ENCODE measurements at regions not wholly inside any gene's neighbourhood (a gene's known extent, or its start where the extent isn't known, plus 50 kb on each side); places are given as distances from the start of the nearest gene placed in this dataset.

- no peak overlapping the region for H3K4me2 ChIP-seq (ENCODE audit: low read depth, low read length)
- H4K20me1 ChIP-seq (ENCODE audit: insufficient read depth, low read length): no peaks in the 10 kb centered on the region
- peak; percentile 29 for ATAC-seq
- POLR2A ChIA-PET: no interaction called here
- FAIRE-seq: no peak
- no peaks in the 10 kb centered on the region for H3K79me2 ChIP-seq (ENCODE audit: insufficient read depth, low read length)
- intact Hi-C loops (cut with micrococcal nuclease; ENCODE audit: unreplicated experiment): no loop called here
- H2AFZ ChIP-seq (ENCODE audit: low read length): no peak overlapping the region
- CTCF ChIA-PET (ENCODE audit: low intra/inter-chr PET ratio, low total read pairs): interaction anchor here (1.4 kb wide), 1 partner anchor 280 kb away, joined by 3 read pairs; no protein-coding TSS in a partner anchor
- WGBS (ENCODE audit: low lambda C conversion rate): 19% methylated on average over 7 of the region's 15 CpGs
- in situ Hi-C loops (cut with HindIII; ENCODE audit: extremely low pct_ligation_motif_present, low pct_unique_long_range_greater_than_20kb): no loop called here
- no peak overlapping the region for H3K27ac ChIP-seq (ENCODE audit: extremely low read length, insufficient read depth, low read length)
- H3K36me3 ChIP-seq (replicated peaks in 1 of 2; ENCODE audit: control insufficient read depth in 1 of 2, insufficient read depth in 2 of 2, low read length in 2 of 2): no peaks in the 10 kb centered on the region
- DNase-seq (ENCODE audit: low spot score): no peak
- BruUV-seq (replicated peaks): no TSS peak
- peaks cover 10 to 16% of the 10 kb centered on the region in 2 experiments; a peak in 4 of 5 replicates for H3K27me3 ChIP-seq (ENCODE audit: control insufficient read depth in 1 of 2, insufficient read depth in 2 of 2, low read length in 2 of 2)
- H3K9ac ChIP-seq (ENCODE audit: insufficient read depth, low read depth, low read length): no peak overlapping the region
- TF ChIP-seq ATF4 (CRISPR knock-in tag; IDR thresholded peaks at IDR 0.05) (no peak), ZNF234 (CRISPR knock-in tag; conservative IDR thresholded peaks at IDR 0.05) (no peak), ZKSCAN5 (CRISPR knock-in tag; IDR thresholded peaks at IDR 0.05) (no peak), THAP11 (CRISPR knock-in tag; IDR thresholded peaks at IDR 0.05) (no peak), FOXC1 (CRISPR knock-in tag; IDR thresholded peaks at IDR 0.05; ENCODE audit: borderline replicate concordance) (no peak), TFDP2 (CRISPR knock-in tag; IDR thresholded peaks at IDR 0.05) (no peak), HDAC1 (CRISPR knock-in tag; IDR thresholded peaks at IDR 0.05) (no peak), PRDM4 (CRISPR knock-in tag; IDR thresholded peaks at IDR 0.05; ENCODE audit: borderline replicate concordance) (no peak), ZNF574 (CRISPR knock-in tag; IDR thresholded peaks at IDR 0.05) (no peak), ZFP37 (CRISPR knock-in tag; IDR thresholded peaks at IDR 0.05; ENCODE audit: borderline replicate concordance) (no peak), MBNL3 (CRISPR knock-in tag; conservative IDR thresholded peaks at IDR 0.05) (no peak), KAT2B (IDR thresholded peaks at IDR 0.05; ENCODE audit: borderline replicate concordance, low read depth, low read length) (no peak), ZFP62 (CRISPR knock-in tag; IDR thresholded peaks at IDR 0.05) (no peak), SOX5 (CRISPR knock-in tag; IDR thresholded peaks at IDR 0.05; ENCODE audit: borderline replicate concordance) (no peak), RFXANK (CRISPR knock-in tag; IDR thresholded peaks at IDR 0.05) (no peak)
- H3K9me3 ChIP-seq (ENCODE audit: low read length): peaks cover 19% of the 10 kb centered on the region
- H3K4me3 ChIP-seq (replicated peaks in 1 of 3; ENCODE audit: insufficient read depth in 1 of 3, low read depth in 2 of 3, low read length in 3 of 3): no peak overlapping the region
- no peaks in the 10 kb centered on the region for H3K4me1 ChIP-seq (ENCODE audit: insufficient read depth, low read length)
These were observed 62.5 kb downstream of the MRPL36 start for GRCh38 chr5:1736889-1737711.

Data from HepG2 (cell line).